Gastroesophageal sphincter (tissue), 3 donors: ENCODE measurements at regions not wholly inside any gene's neighbourhood (a gene's known extent, or its start where the extent isn't known, plus 50 kb on each side); places are given as distances from the start of the nearest gene placed in this dataset.

Experiments
- CTCF ChIP-seq, 4 experiments: fragments of 200-600 bp in 2 of 4; fragments of 450-650 bp in 2 of 4; sonication (generic) in 1 of 4; IDR thresholded peaks; one replicate each; pipeline ENCODE4 v1.5.1; 2017 to 2019; ENCODE audit warnings: antibody characterized with exemption in 4 of 4, mild to moderate bottlenecking in 2 of 4, moderate library complexity in 2 of 4
- POLR2A ChIP-seq, 2 donors: fragments of 450-650 bp; IDR thresholded peaks; one replicate each; pipeline ENCODE4 v1.6.1; 2017; ENCODE audit warnings: antibody characterized with exemption in 2 of 2, mild to moderate bottlenecking in 2 of 2, moderate library complexity in 1 of 2
- POLR2AphosphoS5 ChIP-seq: sonication (generic); formaldehyde crosslinking; IDR thresholded peaks from one replicate; pipeline ENCODE4 v1.6.1; 2017; ENCODE audit warnings: antibody characterized with exemption

- TF ChIP-seq CTCF (IDR thresholded peaks at IDR 0.05): no peak
- no peak for TF ChIP-seq POLR2AphosphoS5
- no peak for TF ChIP-seq POLR2A (IDR thresholded peaks at IDR 0.05)
Measured at GRCh38 chr12:4080213-4080612, 193.3 kb upstream of the CCND2 start.
